Loucy (cell line): ENCODE measurements at regions not wholly inside any gene's neighbourhood (a gene's known extent, or its start where the extent isn't known, plus 50 kb on each side); places are given as distances from the start of the nearest gene placed in this dataset.

Experiments used
- H2AFZ ChIP-seq: fragments of 200-600 bp; sonication (generic); 2 replicates; pipeline ENCODE4 v1.6.0; 2016; ENCODE audit warnings: antibody characterized with exemption, mild to moderate bottlenecking, low read length, moderate library complexity
- H3F3A ChIP-seq: fragments of 200-600 bp; 2 replicates; pipeline ENCODE4 v1.6.0; 2016; ENCODE audit warnings: antibody characterized with exemption, low read depth, mild to moderate bottlenecking
- H3K27me3 ChIP-seq: fragments of 200-600 bp; sonication (generic); 2 replicates; pipeline ENCODE4 v1.6.1; 2014; ENCODE audit warnings: low read length, mild to moderate bottlenecking; ENCODE audit not compliant: insufficient read depth, poor library complexity, severe bottlenecking
- H3K36me3 ChIP-seq: fragments of 200-600 bp; sonication (generic); 2 replicates; pipeline ENCODE4 v1.6.1; 2016; ENCODE audit warnings: low read length; ENCODE audit not compliant: insufficient read depth
- H3K4me1 ChIP-seq: fragments of 200-600 bp; sonication (generic); 2 replicates; pipeline ENCODE4 v1.5.1; 2014; ENCODE audit warnings: low read length, mild to moderate bottlenecking; ENCODE audit not compliant: insufficient read depth, poor library complexity, severe bottlenecking
- H3K4me2 ChIP-seq: fragments of 200-600 bp; sonication (generic); 2 replicates; pipeline ENCODE4 v1.6.0; 2014; ENCODE audit warnings: antibody characterized with exemption, low read length, low read depth, mild to moderate bottlenecking; ENCODE audit not compliant: poor library complexity, severe bottlenecking
- H3K4me3 ChIP-seq: fragments of 200-600 bp; sonication (generic); 2 replicates; pipeline ENCODE4 v1.5.1; 2014; ENCODE audit warnings: low read length, mild to moderate bottlenecking, mixed read lengths; ENCODE audit not compliant: poor library complexity, severe bottlenecking
- H3K79me2 ChIP-seq: fragments of 200-600 bp; sonication (generic); 2 replicates; pipeline ENCODE4 v1.6.1; 2014; ENCODE audit warnings: low read length; ENCODE audit not compliant: insufficient read depth
- H3K9ac ChIP-seq: fragments of 200-600 bp; sonication (generic); 2 replicates; pipeline ENCODE4 v1.6.0; 2014; ENCODE audit warnings: mild to moderate bottlenecking, low read depth, low read length, moderate library complexity; ENCODE audit not compliant: poor library complexity, severe bottlenecking
- H3K9me2 ChIP-seq: fragments of 200-600 bp; sonication (generic); replicated peaks from 2 replicates; pipeline ENCODE4 v1.6.1; 2016; ENCODE audit warnings: low read depth, low read length, mixed read lengths
- H3K9me3 ChIP-seq: fragments of 200-600 bp; sonication (generic); 2 replicates; pipeline ENCODE4 v1.6.1; 2014; ENCODE audit warnings: mild to moderate bottlenecking, antibody characterized with exemption, low read length, low read depth; ENCODE audit not compliant: insufficient read depth
- H4K20me1 ChIP-seq: fragments of 200-600 bp; sonication (generic); 2 replicates; pipeline ENCODE4 v1.6.0; 2014; ENCODE audit warnings: antibody characterized with exemption, low read length, mild to moderate bottlenecking; ENCODE audit not compliant: insufficient read depth, poor library complexity, severe bottlenecking
- CTCF ChIP-seq: fragments of 200-600 bp; sonication (generic); conservative IDR thresholded peaks from 2 replicates; pipeline ENCODE4 v1.5.1; 2014; ENCODE audit warnings: mild to moderate bottlenecking, antibody characterized with exemption, low read length
- EZH2phosphoT487 ChIP-seq: fragments of 200-600 bp; IDR thresholded peaks from 2 replicates; pipeline ENCODE4 v1.6.1; 2018; ENCODE audit warnings: antibody characterized with exemption, mild to moderate bottlenecking, moderate library complexity, borderline replicate concordance

GRCh38 chr17:5846001-5846400 is 224.2 kb upstream of the WSCD1 start:
- no peak overlapping the region for H3K4me3 ChIP-seq
- no peaks in the 10 kb centered on the region for H3K9me2 ChIP-seq

GRCh38 chr17:5854871-5855554 is 215.2 kb upstream of the WSCD1 start:
- Histone ChIP-seq H3K27me3 (no peaks in the 10 kb centered on the region), H3K4me2 (no peak overlapping the region), H2AFZ (no peak overlapping the region), H3K9me2 (no peaks in the 10 kb centered on the region), H3F3A (no peaks in the 10 kb centered on the region), H3K9ac (no peak overlapping the region), H4K20me1 (no peaks in the 10 kb centered on the region), H3K36me3 (no peaks in the 10 kb centered on the region), H3K9me3 (no peaks in the 10 kb centered on the region), H3K4me3 (no peak overlapping the region), H3K79me2 (no peaks in the 10 kb centered on the region), H3K4me1 (no peaks in the 10 kb centered on the region)
- no peak for TF ChIP-seq CTCF
- no peak for TF ChIP-seq EZH2phosphoT487

More at GRCh38 chr17:5846001-5846400, 224.2 kb upstream of the WSCD1 start:
- no peak overlapping the region for H2AFZ ChIP-seq
- H3K4me1 ChIP-seq, result no peaks in the 10 kb centered on the region
- H3K36me3 ChIP-seq, result no peaks in the 10 kb centered on the region
- no peaks in the 10 kb centered on the region for H3F3A ChIP-seq
- no peak overlapping the region for H3K4me2 ChIP-seq
- no peak for TF ChIP-seq CTCF
- TF ChIP-seq EZH2phosphoT487, result no peak
- no peaks in the 10 kb centered on the region for H4K20me1 ChIP-seq
- H3K79me2 ChIP-seq, result no peaks in the 10 kb centered on the region
- no peaks in the 10 kb centered on the region for H3K27me3 ChIP-seq
- H3K9me3 ChIP-seq, result no peaks in the 10 kb centered on the region
- H3K9ac ChIP-seq, result no peak overlapping the region

GRCh38 chr17:5861246-5861645 is 208.9 kb upstream of the WSCD1 start:
- Histone ChIP-seq H3F3A (no peaks in the 10 kb centered on the region), H2AFZ (no peak overlapping the region), H3K4me3 (no peak overlapping the region), H3K9me2 (no peaks in the 10 kb centered on the region), H3K9ac (no peak overlapping the region), H3K36me3 (no peaks in the 10 kb centered on the region), H3K9me3 (no peaks in the 10 kb centered on the region), H3K4me2 (no peak overlapping the region), H3K4me1 (no peaks in the 10 kb centered on the region), H3K79me2 (no peaks in the 10 kb centered on the region), H4K20me1 (no peaks in the 10 kb centered on the region), H3K27me3 (no peaks in the 10 kb centered on the region)
- TF ChIP-seq CTCF (no peak), EZH2phosphoT487 (no peak)
